K562 (cell line): ENCODE measurements at regions not wholly inside any gene's neighbourhood (a gene's known extent, or its start where the extent isn't known, plus 50 kb on each side); places are given as distances from the start of the nearest gene placed in this dataset.

Experiments
- ATAC-seq: fragments of 200-7000 bp; cut with Tn5 transposase; 3 replicates; pipeline ENCODE4 v1.9.1; 2020; ENCODE audit warnings: moderate library complexity
- BruUV-seq: library from RNA; stranded (reverse); fragments of 400-500 nt; replicated peaks from 2 replicates; lab custom pipeline; 2021; lab: Mats Ljungman, UMichigan
- CTCF ChIA-PET: fragments of 300-600 bp; formaldehyde crosslinking; extraction: SDS; loops from one replicate; lab custom pipeline; 2021; ENCODE audit warnings: low intra/inter-chr PET ratio; lab: Yijun Ruan, JAX
- POLR2A ChIA-PET: fragments of 300-600, 350-650 bp; sonication (Branson Sonifier 250); formaldehyde crosslinking; extraction: SDS; loops from one replicate; lab custom pipeline; 2021; ENCODE audit warnings: antibody characterized with exemption, inconsistent platforms; lab: Yijun Ruan, JAX
- DNase-seq, 4 experiments: peaks; one replicate each; pipeline versions ENCODE4 v3.0.0 to v3.0.0-alpha.2; 2011 to 2018; ENCODE audit warnings: low spot score in 3 of 4, mixed read lengths in 3 of 4; ENCODE audit errors: extremely low read depth in 1 of 4
- FAIRE-seq: peaks from 2 replicates; lab custom pipeline; 2011; peaks lifted over from hg19 to GRCh38; lab: Jason Lieb, UNC
- H2AFZ ChIP-seq: 2 replicates; pipeline ENCODE4 v1.6.0; 2011; ENCODE audit warnings: low read depth, low read length, control low read depth, inconsistent platforms
- H3K27ac ChIP-seq: fragments of 200-600 bp; 3 replicates; pipeline ENCODE4 v1.8.0; 2011; ENCODE audit warnings: low read depth, mild to moderate bottlenecking, control low read depth, inconsistent platforms, low read length, moderate library complexity, mixed read lengths; ENCODE audit errors: extremely low read depth
- H3K27me3 ChIP-seq, 2 experiments: fragments of 300-600 bp in 1 of 2; 2 replicates in 1 of 2; 3 replicates in 1 of 2; pipeline versions ENCODE4 v1.6.0 to v1.8.0; 2011; ENCODE audit warnings: inconsistent platforms in 2 of 2, low read length in 2 of 2, mild to moderate bottlenecking in 1 of 2, mixed read lengths in 1 of 2, moderate library complexity in 1 of 2; ENCODE audit not compliant: control insufficient read depth in 2 of 2, insufficient read depth in 2 of 2
- H3K36me3 ChIP-seq: fragments of 300-600 bp; 3 replicates; pipeline ENCODE4 v1.8.0; 2011; ENCODE audit warnings: mild to moderate bottlenecking, low read length, inconsistent platforms; ENCODE audit not compliant: control insufficient read depth, insufficient read depth
- H3K4me1 ChIP-seq, 2 experiments: fragments of 200-600 bp in 1 of 2; replicated peaks in 1 of 2; 2 replicates in 1 of 2; 3 replicates in 1 of 2; pipeline versions ENCODE4 v1.5.1 to v1.8.0; 2011; ENCODE audit warnings: inconsistent platforms in 2 of 2, low read length in 2 of 2, mild to moderate bottlenecking in 1 of 2, mixed read lengths in 1 of 2, moderate library complexity in 1 of 2; ENCODE audit not compliant: control insufficient read depth in 2 of 2, insufficient read depth in 2 of 2
- H3K4me2 ChIP-seq: 2 replicates; pipeline ENCODE4 v1.6.1; 2011; ENCODE audit warnings: low read length, control low read depth, inconsistent platforms, mixed read lengths; ENCODE audit not compliant: insufficient read depth
- H3K4me3 ChIP-seq: fragments of 200-600 bp; sonication (generic), shearing (Covaris generic); 2 replicates; pipeline ENCODE4 v1.5.1; 2016; ENCODE audit warnings: control low read depth, inconsistent platforms
- H3K79me2 ChIP-seq: fragments of 200-600 bp; 3 replicates; pipeline ENCODE4 v1.8.0; 2011; ENCODE audit warnings: low read length, inconsistent platforms; ENCODE audit not compliant: control insufficient read depth, insufficient read depth
- H3K9ac ChIP-seq, 2 experiments: 2 replicates each; pipeline versions ENCODE4 v1.6.0 to v1.6.1; 2011; ENCODE audit warnings: low read depth in 2 of 2, low read length in 2 of 2, control low read depth in 1 of 2, inconsistent platforms in 1 of 2, mild to moderate bottlenecking in 1 of 2, mixed read lengths in 1 of 2; ENCODE audit not compliant: insufficient read depth in 1 of 2
- H3K9me1 ChIP-seq: one replicate; pipeline ENCODE4 v1.6.0; 2011; ENCODE audit warnings: inconsistent platforms, mild to moderate bottlenecking, low read length, moderate library complexity; ENCODE audit not compliant: control insufficient read depth, insufficient read depth
- H3K9me3 ChIP-seq: replicated peaks from 2 replicates; pipeline ENCODE4 v1.5.1; 2011; ENCODE audit warnings: low read depth, low read length, inconsistent platforms; ENCODE audit not compliant: control insufficient read depth, insufficient read depth
- H4K20me1 ChIP-seq: replicated peaks from 2 replicates; pipeline ENCODE4 v1.6.1; 2011; ENCODE audit warnings: low read length, inconsistent platforms, mixed read lengths; ENCODE audit not compliant: control insufficient read depth, insufficient read depth
- CBX8 ChIP-seq: fragments of 200-600 bp; sonication (generic); IDR thresholded peaks from 2 replicates; pipeline ENCODE4 v1.6.1; 2012; ENCODE audit warnings: borderline replicate concordance, mixed run types, low read depth, mild to moderate bottlenecking, moderate library complexity, mixed read lengths, low read length, control low read depth, inconsistent platforms; ENCODE audit not compliant: poor library complexity, severe bottlenecking; ENCODE audit errors: extremely low read depth
- CCAR2 ChIP-seq: fragments of 200-400 bp; formaldehyde crosslinking; IDR thresholded peaks from 2 replicates; pipeline ENCODE4 v1.6.1; 2017; ENCODE audit warnings: mild to moderate bottlenecking, low read depth, low read length
- DIDO1 ChIP-seq: fragments of 450-650 bp; IDR thresholded peaks from 2 replicates; pipeline ENCODE4 v1.6.1; 2016; ENCODE audit warnings: low read depth, missing biosample characterization, missing genetic modification characterization
- FIP1L1 ChIP-seq: fragments of 200-400 bp; formaldehyde crosslinking; IDR thresholded peaks from 2 replicates; pipeline ENCODE4 v1.6.1; 2018; ENCODE audit warnings: mild to moderate bottlenecking, low read depth, low read length; ENCODE audit not compliant: poor library complexity, severe bottlenecking
- FOXM1 ChIP-seq, 2 experiments: fragments of 450-650 bp in 1 of 2; sonication (generic) in 1 of 2; formaldehyde crosslinking in 1 of 2; IDR thresholded peaks; 2 replicates each; pipeline versions ENCODE4 v1.6.1 to v1.9.0; 2017 to 2022; ENCODE audit warnings: low read depth in 2 of 2, mild to moderate bottlenecking in 2 of 2, missing genetic modification reagents in 1 of 2, moderate library complexity in 1 of 2
- IRF2 ChIP-seq: sonication (generic); formaldehyde crosslinking; IDR thresholded peaks from 2 replicates; pipeline ENCODE4 v1.8.1; 2022; ENCODE audit warnings: mild to moderate bottlenecking, missing genetic modification reagents
- JUNB ChIP-seq: fragments of 450-650 bp; formaldehyde crosslinking; conservative IDR thresholded peaks from 2 replicates; pipeline ENCODE4 v1.4.0; 2020; ENCODE audit warnings: mild to moderate bottlenecking
- KDM2B ChIP-seq: fragments of 250-450 bp; sonication (Bioruptor Pico); IDR thresholded peaks from 2 replicates; pipeline ENCODE4 v1.8.0; 2021; ENCODE audit warnings: mild to moderate bottlenecking, moderate library complexity
- RBM34 ChIP-seq: fragments of 200-400 bp; formaldehyde crosslinking; IDR thresholded peaks from 2 replicates; pipeline ENCODE4 v1.6.1; 2018; ENCODE audit warnings: low read length, borderline replicate concordance; ENCODE audit not compliant: insufficient read depth
- ZKSCAN8 ChIP-seq: fragments of 200-800 bp; sonication (Bioruptor generic); IDR thresholded peaks from 2 replicates; pipeline ENCODE4 v1.6.1; 2016; ENCODE audit warnings: missing genetic modification characterization, missing compliant biosample characterization
- ZNF449 ChIP-seq: fragments of 250-450 bp; sonication (Bioruptor Pico); IDR thresholded peaks from 2 replicates; pipeline ENCODE4 v1.8.0; 2022; ENCODE audit warnings: moderate library complexity, mild to moderate bottlenecking, inconsistent platforms
- WGBS: fragments of 100-300 bp; shearing (Covaris generic); methylation state at CpG from one replicate; pipeline ENCODE4 v1.1.6; 2016; ENCODE audit warnings: low coverage, mixed read lengths; ENCODE audit not compliant: insufficient coverage; ENCODE audit errors: missing lambda C conversion rate; 5-methylcytosine and 5-hydroxymethylcytosine counted together
- in situ Hi-C: fragments of 300-500 bp; cut with MboI; formaldehyde crosslinking; loops from 4 replicates; pipeline ENCODE4 v1.15.0; 2018; ENCODE audit warnings: inconsistent platforms, mixed read lengths
- intact Hi-C: fragments of 100-400 bp; cut with micrococcal nuclease; formaldehyde crosslinking; loops from 2 replicates; pipeline ENCODE4 v1.14.2; 2022
- TF ChIP-seq, protein P1 (sequence below), 3 experiments: fragments of 200-800 bp in 1 of 3; sonication (Bioruptor generic) in 1 of 3; sonication (generic) in 1 of 3; formaldehyde crosslinking in 1 of 3; IDR thresholded peaks; 2 replicates each; pipeline versions ENCODE4 v1.6.1 to v1.8.0; 2016 to 2022; ENCODE audit warnings: mild to moderate bottlenecking in 2 of 3, missing compliant biosample characterization in 2 of 3, missing genetic modification characterization in 2 of 3, missing genetic modification reagents in 1 of 3
- TF ChIP-seq, protein P2 (sequence below): fragments of 450-650 bp; IDR thresholded peaks from 2 replicates; pipeline ENCODE4 v1.6.1; 2017; ENCODE audit warnings: antibody characterized with exemption

- H3K4me1 ChIP-seq = no peaks in the 10 kb centered on the region
- ATAC-seq (no peak), DNase-seq (no peak), FAIRE-seq (no peak)
- in situ Hi-C loops = no loop called here
- WGBS = 0% methylated on average over 2 of the region's 2 CpGs
- BruUV-seq = no TSS peak
- H3K27ac ChIP-seq = no peak overlapping the region
- no peaks in the 10 kb centered on the region for H3K79me2 ChIP-seq
- H3K27me3 ChIP-seq = no peaks in the 10 kb centered on the region
- no peak overlapping the region for H3K9ac ChIP-seq
- no peak overlapping the region for H3K4me2 ChIP-seq
- no peaks in the 10 kb centered on the region for H3K9me1 ChIP-seq
- POLR2A ChIA-PET = no interaction called here
- no peak overlapping the region for H2AFZ ChIP-seq
- no peaks in the 10 kb centered on the region for H3K36me3 ChIP-seq
- H3K4me3 ChIP-seq = no peak overlapping the region
- CTCF ChIA-PET = interaction anchor here (0.6 kb wide), 1 partner anchor 150 kb away, joined by 7 read pairs; no protein-coding TSS in a partner anchor
- intact Hi-C loops = no loop called here
- H3K9me3 ChIP-seq = no peaks in the 10 kb centered on the region
- H4K20me1 ChIP-seq = no peaks in the 10 kb centered on the region
- TF ChIP-seq ZKSCAN8 (no peak), RBM34 (no peak), DIDO1 (no peak), JUNB (CRISPR knock-in tag) (no peak), KDM2B (CRISPR knock-in tag) (no peak), CBX8 (no peak), FOXM1 (IDR thresholded peaks at IDR 0.05; ENCODE audit: low read depth) (no peak), FOXM1 (CRISPR knock-in tag; IDR thresholded peaks at IDR 0.05; ENCODE audit: low read depth) (no peak), CCAR2 (no peak), IRF2 (no peak), FIP1L1 (no peak), ZNF449 (no peak)
- TF ChIP-seq, protein P1, sequence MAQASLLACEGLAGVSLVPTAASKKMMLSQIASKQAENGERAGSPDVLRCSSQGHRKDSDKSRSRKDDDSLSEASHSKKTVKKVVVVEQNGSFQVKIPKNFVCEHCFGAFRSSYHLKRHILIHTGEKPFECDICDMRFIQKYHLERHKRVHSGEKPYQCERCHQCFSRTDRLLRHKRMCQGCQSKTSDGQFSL (CRISPR knock-in tag; IDR thresholded peaks at IDR 0.05) = no peak
- TF ChIP-seq, protein P1 (tag; IDR thresholded peaks at IDR 0.05) = no peak
- TF ChIP-seq, protein P2, sequence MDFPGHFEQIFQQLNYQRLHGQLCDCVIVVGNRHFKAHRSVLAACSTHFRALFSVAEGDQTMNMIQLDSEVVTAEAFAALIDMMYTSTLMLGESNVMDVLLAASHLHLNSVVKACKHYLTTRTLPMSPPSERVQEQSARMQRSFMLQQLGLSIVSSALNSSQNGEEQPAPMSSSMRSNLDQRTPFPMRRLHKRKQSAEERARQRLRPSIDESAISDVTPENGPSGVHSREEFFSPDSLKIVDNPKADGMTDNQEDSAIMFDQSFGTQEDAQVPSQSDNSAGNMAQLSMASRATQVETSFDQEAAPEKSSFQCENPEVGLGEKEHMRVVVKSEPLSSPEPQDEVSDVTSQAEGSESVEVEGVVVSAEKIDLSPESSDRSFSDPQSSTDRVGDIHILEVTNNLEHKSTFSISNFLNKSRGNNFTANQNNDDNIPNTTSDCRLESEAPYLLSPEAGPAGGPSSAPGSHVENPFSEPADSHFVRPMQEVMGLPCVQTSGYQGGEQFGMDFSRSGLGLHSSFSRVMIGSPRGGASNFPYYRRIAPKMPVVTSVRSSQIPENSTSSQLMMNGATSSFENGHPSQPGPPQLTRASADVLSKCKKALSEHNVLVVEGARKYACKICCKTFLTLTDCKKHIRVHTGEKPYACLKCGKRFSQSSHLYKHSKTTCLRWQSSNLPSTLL = no peak
Measured at GRCh38 chr10:107490389-107490788, 325.9 kb upstream of the SORCS1 start.
